GM19468 (cell line): ENCODE measurements at regions not wholly inside any gene's neighbourhood (a gene's known extent, or its start where the extent isn't known, plus 50 kb on each side); places are given as distances from the start of the nearest gene placed in this dataset.

ENCODE experiments used
- ATAC-seq: cut with Tn5 transposase; IDR thresholded peaks from one replicate; pipeline ENCODE4 v1.9.1; 2021; ENCODE audit warnings: mild to moderate bottlenecking, moderate library complexity, moderate number of reproducible peaks; ENCODE audit not compliant: unreplicated experiment; ENCODE audit errors: extremely low read depth

- no peak for ATAC-seq
These were observed 235.6 kb upstream of the JADE1 start for GRCh38 chr4:128573781-128574508.

GRCh38 chr4:128572778-128573241 is 236.7 kb upstream of the JADE1 start:
- ATAC-seq = no peak

GRCh38 chr4:128571747-128572146 is 237.8 kb upstream of the JADE1 start:
- no peak for ATAC-seq

GRCh38 chr4:128570387-128570975 is 239.0 kb upstream of the JADE1 start:
- no peak for ATAC-seq

- no peak for ATAC-seq
These were observed 242.8 kb upstream of the JADE1 start for GRCh38 chr4:128566693-128567092.

- ATAC-seq = no peak
These were observed 243.8 kb upstream of the JADE1 start for GRCh38 chr4:128565565-128566186.

- no peak for ATAC-seq
These were observed 244.4 kb upstream of the JADE1 start for GRCh38 chr4:128565054-128565453.

GRCh38 chr4:128564081-128564630 is 245.3 kb upstream of the JADE1 start:
- ATAC-seq = no peak

GRCh38 chr4:128560754-128561495 is 248.6 kb upstream of the JADE1 start:
- no peak for ATAC-seq

- no peak for ATAC-seq
These were observed 250.4 kb upstream of the JADE1 start for GRCh38 chr4:128558896-128559679.

- ATAC-seq = no peak
These were observed 252.7 kb upstream of the JADE1 start for GRCh38 chr4:128556756-128557155.

- ATAC-seq = no peak
These were observed 255.6 kb upstream of the JADE1 start for GRCh38 chr4:128553686-128554515.

GRCh38 chr4:128552586-128552907 is 257.0 kb upstream of the JADE1 start:
- ATAC-seq = no peak

GRCh38 chr4:128551280-128551679 is 258.2 kb upstream of the JADE1 start:
- no peak for ATAC-seq

GRCh38 chr4:128550060-128550459 is 259.4 kb upstream of the JADE1 start:
- ATAC-seq = no peak

- no peak for ATAC-seq
These were observed 259.9 kb upstream of the JADE1 start for GRCh38 chr4:128549636-128550035.

- ATAC-seq = no peak
These were observed 260.8 kb upstream of the PGRMC2 start for GRCh38 chr4:128548381-128548780.

GRCh38 chr4:128544272-128544671 is 256.7 kb upstream of the PGRMC2 start:
- ATAC-seq = no peak

GRCh38 chr4:128543696-128544095 is 256.1 kb upstream of the PGRMC2 start:
- no peak for ATAC-seq
